Brain microvascular endothelial cell (primary cell): ENCODE measurements at regions not wholly inside any gene's neighbourhood (a gene's known extent, or its start where the extent isn't known, plus 50 kb on each side); places are given as distances from the start of the nearest gene placed in this dataset.

Experiments
- DNase-seq: peaks from one replicate; pipeline ENCODE4 v3.0.0-alpha.2; 2020
- H3K27ac ChIP-seq: fragments of 250-450 bp; sonication (Bioruptor Pico); 2 replicates; pipeline ENCODE4 v1.5.1; 2020; ENCODE audit warnings: mild to moderate bottlenecking, moderate library complexity
- H3K27me3 ChIP-seq: fragments of 250-450 bp; sonication (Bioruptor Pico); replicated peaks from 2 replicates; pipeline ENCODE4 v1.5.1; 2020; ENCODE audit warnings: mild to moderate bottlenecking
- H3K36me3 ChIP-seq: fragments of 250-450 bp; sonication (Bioruptor Pico); replicated peaks from 2 replicates; pipeline ENCODE4 v1.5.1; 2020; ENCODE audit warnings: mild to moderate bottlenecking
- H3K4me3 ChIP-seq: 2 replicates; pipeline ENCODE4 v1.5.1; 2011; ENCODE audit warnings: low read depth, mild to moderate bottlenecking, control low read depth, low read length, moderate library complexity
- in situ Hi-C: cut with HindIII; loops from 2 replicates; pipeline ENCODE4 v1.10.0; 2017; ENCODE audit warnings: low sequenced_read_pairs, low pct_ligation_motif_present
- TF ChIP-seq, protein P1 (sequence below): IDR thresholded peaks from 2 replicates; pipeline ENCODE4 v1.5.1; 2011; ENCODE audit warnings: low read depth, mild to moderate bottlenecking, moderate library complexity, low read length, control low read depth, inconsistent platforms; ENCODE audit errors: missing control alignments

DNA sequence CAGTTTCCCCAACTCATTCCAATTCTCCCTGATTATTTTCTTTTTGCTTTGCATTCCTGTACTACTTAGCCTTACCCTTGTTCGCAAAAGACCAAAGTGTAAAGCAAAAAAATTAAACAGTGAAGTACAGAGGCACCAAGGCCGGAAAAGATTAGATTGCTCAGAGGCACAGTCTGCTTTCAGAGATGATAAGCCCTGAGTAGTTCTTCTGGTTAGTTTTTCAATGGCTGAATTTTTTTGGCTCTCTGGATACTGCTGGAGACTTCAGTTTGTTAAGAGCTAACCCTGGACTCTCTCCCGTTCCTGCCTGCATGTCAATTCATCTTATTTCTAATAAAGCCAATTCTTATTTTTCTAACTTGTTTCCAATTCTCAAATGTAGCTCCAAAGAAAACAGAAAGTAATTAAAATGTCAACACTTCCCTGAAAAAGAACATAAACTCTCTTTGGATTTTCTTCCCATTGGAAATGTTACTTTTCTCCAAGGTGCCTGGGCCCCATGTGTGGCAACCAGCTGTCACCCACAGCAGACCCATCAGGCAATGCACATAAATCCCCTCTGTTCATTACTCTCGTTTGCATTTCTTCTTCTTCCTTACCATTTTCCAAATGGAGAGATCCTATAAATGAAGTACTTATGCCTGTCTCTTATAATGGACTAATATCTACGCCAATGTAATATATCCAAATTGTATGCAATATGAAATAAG lies 142.8 kb downstream of the BTG1 start:
- no peaks in the 10 kb centered on the region for H3K27me3 ChIP-seq
- in situ Hi-C loops: no loop called here
- H3K27ac ChIP-seq: no peak overlapping the region
- TF ChIP-seq, protein P1, sequence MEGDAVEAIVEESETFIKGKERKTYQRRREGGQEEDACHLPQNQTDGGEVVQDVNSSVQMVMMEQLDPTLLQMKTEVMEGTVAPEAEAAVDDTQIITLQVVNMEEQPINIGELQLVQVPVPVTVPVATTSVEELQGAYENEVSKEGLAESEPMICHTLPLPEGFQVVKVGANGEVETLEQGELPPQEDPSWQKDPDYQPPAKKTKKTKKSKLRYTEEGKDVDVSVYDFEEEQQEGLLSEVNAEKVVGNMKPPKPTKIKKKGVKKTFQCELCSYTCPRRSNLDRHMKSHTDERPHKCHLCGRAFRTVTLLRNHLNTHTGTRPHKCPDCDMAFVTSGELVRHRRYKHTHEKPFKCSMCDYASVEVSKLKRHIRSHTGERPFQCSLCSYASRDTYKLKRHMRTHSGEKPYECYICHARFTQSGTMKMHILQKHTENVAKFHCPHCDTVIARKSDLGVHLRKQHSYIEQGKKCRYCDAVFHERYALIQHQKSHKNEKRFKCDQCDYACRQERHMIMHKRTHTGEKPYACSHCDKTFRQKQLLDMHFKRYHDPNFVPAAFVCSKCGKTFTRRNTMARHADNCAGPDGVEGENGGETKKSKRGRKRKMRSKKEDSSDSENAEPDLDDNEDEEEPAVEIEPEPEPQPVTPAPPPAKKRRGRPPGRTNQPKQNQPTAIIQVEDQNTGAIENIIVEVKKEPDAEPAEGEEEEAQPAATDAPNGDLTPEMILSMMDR: no peak
- no peak for DNase-seq
- no peaks in the 10 kb centered on the region for H3K36me3 ChIP-seq
- no peak overlapping the region for H3K4me3 ChIP-seq

DNA sequence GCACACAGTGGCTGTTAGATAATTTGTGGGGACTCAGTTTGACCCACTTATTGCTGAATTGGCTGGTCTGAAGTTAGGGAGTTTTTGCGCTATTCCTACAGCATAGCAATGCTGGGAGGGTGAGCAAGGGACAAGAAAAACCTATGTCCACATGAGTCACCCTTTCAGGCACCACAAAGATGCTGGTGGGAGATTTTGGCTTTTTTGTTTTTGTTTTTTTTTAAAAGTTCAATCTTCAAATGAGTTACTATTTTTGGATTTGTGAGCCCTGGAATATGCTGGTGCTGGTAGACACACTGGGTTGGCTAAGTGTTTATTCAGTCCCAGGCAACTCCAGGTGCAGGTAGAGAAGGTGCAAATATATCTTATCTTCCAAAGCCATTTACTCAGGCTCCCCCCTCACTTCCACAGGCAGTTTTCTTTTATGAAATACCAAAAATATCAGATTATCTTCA lies 143.4 kb downstream of the BTG1 start:
- TF ChIP-seq, protein P1: no peak
- DNase-seq: no peak
- no peak overlapping the region for H3K4me3 ChIP-seq
- in situ Hi-C loops: no loop called here
- no peak overlapping the region for H3K27ac ChIP-seq
- no peaks in the 10 kb centered on the region for H3K27me3 ChIP-seq
- H3K36me3 ChIP-seq: no peaks in the 10 kb centered on the region

DNA sequence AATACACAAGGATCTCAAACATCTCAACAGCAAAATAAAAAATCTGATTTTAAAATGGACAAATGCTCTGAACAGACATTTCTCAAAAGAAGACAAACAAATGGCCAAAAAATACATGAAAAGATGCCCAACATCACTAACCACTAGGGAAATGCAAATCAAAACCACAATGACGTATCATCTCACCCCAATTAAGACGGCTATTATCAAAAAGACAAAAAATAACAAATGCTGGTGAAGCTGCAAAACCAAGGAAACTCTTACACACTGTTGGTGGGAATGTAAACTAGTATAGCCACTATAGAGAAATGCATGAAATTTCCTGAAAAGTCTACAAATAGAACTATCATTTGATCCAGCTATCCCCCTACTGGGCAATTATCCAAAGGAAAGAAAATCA lies 145.0 kb downstream of the BTG1 start:
- Histone ChIP-seq H3K4me3 (no peak overlapping the region), H3K27ac (no peak overlapping the region), H3K27me3 (no peaks in the 10 kb centered on the region), H3K36me3 (no peaks in the 10 kb centered on the region)
- in situ Hi-C loops: no loop called here
- no peak for DNase-seq
- TF ChIP-seq, protein P1: no peak

DNA sequence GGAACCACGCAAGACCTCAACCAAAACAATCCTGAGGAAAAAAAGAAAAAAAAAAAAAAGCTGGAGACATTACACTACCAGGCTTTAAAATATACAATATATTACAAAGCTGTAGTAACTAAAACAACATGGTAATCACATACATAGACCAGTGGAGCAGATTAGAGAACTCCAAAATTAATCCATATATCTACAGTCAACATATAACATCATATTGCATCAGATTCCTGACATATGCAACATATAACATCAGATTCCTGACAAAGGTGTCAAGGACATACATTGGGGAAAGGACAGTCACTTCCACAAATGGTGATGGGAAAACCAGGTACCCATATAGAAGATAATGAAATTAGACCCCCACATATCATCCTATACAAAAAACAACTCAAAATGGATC lies 145.8 kb downstream of the BTG1 start:
- Histone ChIP-seq H3K27ac (no peak overlapping the region), H3K4me3 (no peak overlapping the region), H3K36me3 (no peaks in the 10 kb centered on the region), H3K27me3 (no peaks in the 10 kb centered on the region)
- TF ChIP-seq, protein P1: no peak
- no peak for DNase-seq
- in situ Hi-C loops: no loop called here

DNA sequence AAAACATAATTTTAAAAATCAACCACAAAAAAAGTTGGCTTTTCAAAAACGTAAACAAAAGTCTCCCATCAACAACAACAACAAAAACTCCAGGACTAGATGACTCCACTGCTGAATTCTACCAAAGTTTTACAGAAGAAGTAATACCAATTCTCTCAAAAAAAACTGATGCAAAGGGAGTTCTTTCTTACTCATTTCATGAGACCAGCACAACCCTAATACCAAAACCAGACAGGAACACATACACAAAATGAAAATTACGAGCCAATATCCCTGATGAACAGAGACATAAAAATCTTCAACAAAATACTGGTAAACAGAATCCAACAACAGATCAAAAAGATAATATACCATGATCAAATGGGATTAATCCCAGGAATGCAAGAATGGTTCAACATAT lies 147.3 kb downstream of the BTG1 start:
- no peaks in the 10 kb centered on the region for H3K36me3 ChIP-seq
- H3K4me3 ChIP-seq: no peak overlapping the region
- in situ Hi-C loops: no loop called here
- no peaks in the 10 kb centered on the region for H3K27me3 ChIP-seq
- TF ChIP-seq, protein P1: no peak
- DNase-seq: no peak
- no peak overlapping the region for H3K27ac ChIP-seq
